Astrocyte of the spinal cord (primary cell): ENCODE measurements at regions not wholly inside any gene's neighbourhood (a gene's known extent, or its start where the extent isn't known, plus 50 kb on each side); places are given as distances from the start of the nearest gene placed in this dataset.

Experiments used
- DNase-seq: peaks from one replicate; pipeline ENCODE4 v3.0.0; 2011; ENCODE audit warnings: low read depth, low spot score
- H3K4me3 ChIP-seq: 2 replicates; pipeline ENCODE4 v1.5.1; 2011; ENCODE audit warnings: low read depth, mild to moderate bottlenecking, low read length, moderate library complexity
- CTCF ChIP-seq: IDR thresholded peaks from 2 replicates; pipeline ENCODE4 v1.5.1; 2012; ENCODE audit warnings: low read depth, mild to moderate bottlenecking, low read length, inconsistent platforms
- in situ Hi-C: cut with HindIII; loops from 2 replicates; pipeline ENCODE4 v1.10.0; 2017; ENCODE audit warnings: low sequenced_read_pairs

DNA sequence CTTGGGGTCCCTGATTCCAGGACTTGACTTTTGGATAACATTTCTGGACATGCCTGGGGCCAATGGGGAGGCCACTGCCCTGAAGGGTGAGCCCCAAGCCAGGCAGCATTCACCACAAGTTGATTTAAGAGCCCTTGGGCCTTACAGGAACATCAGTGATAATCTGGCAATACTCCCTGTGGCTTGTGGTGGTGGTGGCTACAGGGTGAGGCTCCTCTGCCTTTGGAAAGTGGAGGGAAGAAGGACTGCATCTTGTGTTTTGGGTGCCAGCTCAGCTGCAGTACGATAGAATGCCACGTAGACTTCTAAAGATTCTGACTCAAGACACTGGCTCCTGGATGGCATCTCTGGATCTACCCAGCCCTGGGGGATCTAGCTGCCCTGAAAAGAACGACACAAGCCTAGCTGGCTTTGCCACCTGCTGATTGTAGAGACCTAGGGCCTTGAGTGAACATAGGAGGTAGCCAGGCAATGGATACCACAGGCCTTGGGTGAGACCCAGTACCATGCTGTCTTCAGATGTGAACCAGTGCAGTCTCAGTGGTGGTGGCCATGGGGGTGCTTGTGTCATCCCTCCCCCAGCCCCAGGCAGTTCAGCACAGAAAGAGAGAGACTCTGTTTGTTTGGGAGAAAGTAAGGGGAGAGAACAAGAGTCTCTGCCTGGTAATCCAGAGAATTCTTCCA lies 79.0 kb upstream of the DAP start:
- TF ChIP-seq CTCF = no peak
- in situ Hi-C loops = no loop called here
- no peak overlapping the region for H3K4me3 ChIP-seq
- no peak for DNase-seq

GRCh38 chr5:10839118-10839517 lies 78.1 kb upstream of the DAP start:
- in situ Hi-C loops = no loop called here
- no peak for TF ChIP-seq CTCF
- no peak for DNase-seq
- H3K4me3 ChIP-seq = no peak overlapping the region

DNA sequence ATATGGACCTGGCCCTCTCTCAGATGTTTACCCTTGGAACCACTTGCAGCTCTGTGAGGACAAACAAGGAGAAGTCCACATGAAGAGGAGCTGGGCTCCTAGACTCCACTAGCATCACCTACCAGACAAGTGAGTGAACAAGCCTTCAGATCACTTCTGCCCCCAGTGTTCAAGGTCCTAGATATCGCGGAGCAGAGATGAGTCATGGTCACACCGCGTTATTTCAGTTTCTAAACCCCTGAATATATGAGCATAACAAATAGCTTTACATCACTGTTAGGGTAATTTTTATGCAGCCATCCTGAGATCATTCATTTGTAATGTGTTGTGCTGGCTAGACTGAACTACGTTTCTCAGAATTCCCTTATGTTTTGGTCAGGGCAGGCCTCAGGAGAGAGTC lies 77.0 kb upstream of the DAP start:
- in situ Hi-C loops = no loop called here
- no peak for TF ChIP-seq CTCF
- no peak overlapping the region for H3K4me3 ChIP-seq
- DNase-seq = peak; percentile 25

- in situ Hi-C loops = no loop called here
- no peak for DNase-seq
- no peak for TF ChIP-seq CTCF
- no peak overlapping the region for H3K4me3 ChIP-seq
Observed at GRCh38 chr5:10836986-10837385, 76.0 kb upstream of the DAP start.

DNA sequence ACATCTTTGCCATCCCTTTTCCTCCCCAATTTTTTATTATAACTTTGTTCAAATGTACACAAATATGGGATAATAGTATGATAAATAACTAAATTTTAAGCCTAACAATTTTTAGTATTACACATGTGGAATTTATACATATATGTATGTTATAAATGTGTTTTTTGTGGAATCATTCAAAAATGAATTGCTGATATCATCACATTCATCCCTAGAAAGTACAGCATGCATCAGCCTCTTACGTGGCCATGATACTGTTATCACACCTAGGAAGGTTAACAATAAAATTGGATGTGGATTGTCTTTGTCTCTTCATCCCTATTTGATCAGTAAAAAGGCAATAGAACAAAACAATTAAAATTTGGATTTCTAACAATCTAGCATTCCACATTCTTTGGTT lies 73.7 kb upstream of the DAP start:
- no peak overlapping the region for H3K4me3 ChIP-seq
- in situ Hi-C loops = no loop called here
- TF ChIP-seq CTCF = no peak
- DNase-seq = no peak

DNA sequence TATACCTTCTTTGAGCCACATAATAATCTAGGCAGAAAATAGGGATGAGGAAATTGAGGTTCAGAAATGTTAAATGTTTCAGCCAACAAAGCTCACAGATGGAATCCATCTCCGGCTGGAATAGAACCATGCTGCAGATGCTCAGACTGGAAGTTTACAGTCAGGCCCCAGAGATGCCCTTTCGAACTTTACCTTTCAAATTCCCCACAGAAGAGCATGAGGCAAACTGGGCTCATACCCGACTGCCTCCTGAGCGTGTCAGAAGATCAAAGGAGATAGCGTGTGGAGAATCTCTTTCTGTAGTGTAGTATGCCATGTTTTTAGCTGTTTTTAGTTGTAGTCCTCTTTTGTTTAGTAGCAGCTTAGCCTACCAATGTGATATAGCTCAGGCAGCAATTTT lies 72.0 kb upstream of the DAP start:
- no peak overlapping the region for H3K4me3 ChIP-seq
- in situ Hi-C loops = no loop called here
- no peak for DNase-seq
- no peak for TF ChIP-seq CTCF
